IgD-negative memory B cell (primary cell): ENCODE measurements at regions not wholly inside any gene's neighbourhood (a gene's known extent, or its start where the extent isn't known, plus 50 kb on each side); places are given as distances from the start of the nearest gene placed in this dataset.

Source experiments
- H3K27ac Mint-ChIP-seq, 3 donors: one replicate each; pipeline ENCODE4 v1.8.0; 2020 to 2022; ENCODE audit warnings: mild to moderate bottlenecking in 3 of 3, mixed read lengths in 3 of 3, moderate library complexity in 1 of 3
- H3K27me3 Mint-ChIP-seq: one replicate; pipeline ENCODE4 v1.8.0; 2021; ENCODE audit warnings: mixed read lengths
- H3K36me3 Mint-ChIP-seq: one replicate; pipeline ENCODE4 v1.8.0; 2020; ENCODE audit warnings: mild to moderate bottlenecking, mixed read lengths
- H3K4me1 Mint-ChIP-seq, 3 donors: one replicate each; pipeline ENCODE4 v1.8.0; 2020 to 2022; ENCODE audit warnings: mixed read lengths in 3 of 3, mild to moderate bottlenecking in 1 of 3
- H3K4me3 Mint-ChIP-seq, 4 donors: one replicate each; pipeline ENCODE4 v1.8.0; 2020 to 2022; ENCODE audit warnings: mild to moderate bottlenecking in 4 of 4, mixed read lengths in 4 of 4, moderate library complexity in 3 of 4
- H3K9me3 Mint-ChIP-seq, 3 donors: one replicate each; pipeline ENCODE4 v1.8.0; 2020 to 2021; ENCODE audit warnings: mixed read lengths in 3 of 3, mild to moderate bottlenecking in 1 of 3

DNA sequence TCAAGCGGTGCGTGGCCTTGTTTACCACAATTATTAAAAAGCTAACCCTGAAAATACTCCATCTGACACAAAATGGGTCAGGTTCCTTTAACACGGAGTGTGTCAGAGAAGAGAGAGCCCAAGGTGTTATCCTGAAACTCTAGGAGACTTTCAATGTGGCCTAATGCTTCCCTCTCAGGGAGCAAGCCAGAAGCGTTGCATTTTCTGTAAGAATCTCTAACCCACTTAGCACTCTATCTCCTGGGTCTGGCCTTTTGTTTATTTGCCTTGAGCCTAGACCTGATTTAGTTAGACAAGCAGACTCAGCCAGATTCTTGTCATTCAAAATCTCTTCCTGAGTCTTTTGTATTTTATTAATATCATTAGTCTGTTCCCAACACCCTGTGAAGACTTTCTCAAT is 184.0 kb upstream of the SYT1 start:
- Mint-ChIP-seq H3K4me1 (no peaks in the 10 kb centered on the region), H3K36me3 (no peaks in the 10 kb centered on the region), H3K27me3 (no peaks in the 10 kb centered on the region), H3K9me3 (no peaks in the 10 kb centered on the region), H3K4me3 (no peak overlapping the region), H3K27ac (no peak overlapping the region)

DNA sequence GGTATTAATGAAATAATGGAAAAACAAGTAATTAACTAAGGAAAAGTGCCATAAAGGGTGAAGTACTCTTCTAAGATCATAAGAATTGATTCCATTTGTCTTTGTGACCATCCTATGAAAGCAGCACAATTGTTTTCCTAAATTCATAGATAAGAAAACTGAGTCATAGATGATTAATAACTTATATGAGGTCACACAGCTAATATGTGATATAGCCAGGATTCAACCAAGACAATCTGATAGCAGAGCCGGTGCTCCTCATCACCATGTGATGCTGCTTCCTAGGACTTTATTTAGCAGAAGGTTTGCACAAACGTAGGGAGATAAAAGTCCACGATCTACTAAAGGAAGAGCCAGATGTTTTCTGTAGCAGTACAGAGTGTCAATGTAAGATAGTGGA is 181.5 kb upstream of the SYT1 start:
- H3K4me3 Mint-ChIP-seq, result no peak overlapping the region
- no peaks in the 10 kb centered on the region for H3K4me1 Mint-ChIP-seq
- H3K36me3 Mint-ChIP-seq, result no peaks in the 10 kb centered on the region
- H3K27me3 Mint-ChIP-seq, result no peaks in the 10 kb centered on the region
- no peak overlapping the region for H3K27ac Mint-ChIP-seq
- no peaks in the 10 kb centered on the region for H3K9me3 Mint-ChIP-seq

DNA sequence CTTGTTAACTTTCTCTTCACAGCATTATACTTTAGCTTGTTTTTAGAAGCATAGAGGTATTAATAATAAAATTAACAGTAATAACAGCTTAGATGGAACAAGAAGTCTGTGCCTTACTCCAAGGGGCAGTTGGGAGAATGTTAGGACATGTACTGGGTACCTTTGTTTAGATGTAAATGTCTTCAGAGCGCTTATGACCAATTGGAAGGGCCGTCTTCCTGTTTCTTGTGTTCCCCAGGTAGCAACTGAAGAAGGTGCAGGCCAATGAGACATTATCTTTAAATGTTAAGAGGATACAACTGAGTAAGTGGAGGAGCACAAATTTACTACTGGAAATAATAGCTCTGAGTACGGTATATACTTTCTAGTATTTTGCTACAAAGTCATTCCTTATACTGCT is 180.9 kb upstream of the SYT1 start:
- Mint-ChIP-seq H3K36me3 (no peaks in the 10 kb centered on the region), H3K4me3 (no peak overlapping the region), H3K27me3 (no peaks in the 10 kb centered on the region), H3K9me3 (no peaks in the 10 kb centered on the region), H3K4me1 (no peaks in the 10 kb centered on the region), H3K27ac (no peak overlapping the region)

DNA sequence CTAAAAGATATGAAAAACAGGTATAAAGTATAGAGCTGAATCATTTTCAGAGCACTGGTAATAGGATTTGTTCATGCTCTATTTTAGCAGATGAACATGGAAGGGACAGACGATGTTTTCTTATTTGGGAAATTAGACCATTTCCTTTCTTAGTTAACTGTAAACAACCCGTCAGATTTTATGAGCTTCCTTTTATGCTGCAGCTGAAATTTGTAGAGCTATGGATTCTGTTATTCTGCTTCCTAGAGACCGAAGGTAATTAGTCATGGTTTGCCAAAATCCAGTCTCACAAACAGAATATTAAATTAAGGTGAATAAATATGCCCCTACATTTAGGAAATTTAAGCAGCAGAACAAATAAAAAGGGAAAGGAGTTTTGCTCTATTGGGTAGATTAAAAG is 180.2 kb upstream of the SYT1 start:
- Mint-ChIP-seq H3K4me3 (no peak overlapping the region), H3K27ac (no peak overlapping the region), H3K27me3 (no peaks in the 10 kb centered on the region), H3K36me3 (no peaks in the 10 kb centered on the region), H3K4me1 (no peaks in the 10 kb centered on the region), H3K9me3 (no peaks in the 10 kb centered on the region)

DNA sequence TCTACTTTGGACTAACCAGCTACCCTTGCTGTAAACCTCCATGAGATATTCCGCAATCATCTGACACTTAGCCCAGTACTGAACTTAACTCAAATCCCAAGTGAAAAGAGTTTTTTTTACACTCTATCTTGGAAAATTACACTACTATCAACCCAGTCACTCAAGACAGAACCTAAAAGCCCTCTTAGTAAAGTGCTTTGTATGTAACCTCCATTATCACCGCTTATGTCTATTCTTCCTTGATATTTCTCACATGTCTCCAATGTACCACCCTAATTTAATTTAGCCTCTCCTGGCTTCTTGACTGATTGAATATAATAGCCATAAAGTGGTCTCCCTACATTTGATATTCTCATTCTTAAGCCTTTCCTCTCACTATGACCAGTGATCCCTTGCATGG is 168.8 kb upstream of the SYT1 start:
- peaks cover 0 to 5% (median 1%) of the 10 kb centered on the region in 3 donors for H3K9me3 Mint-ChIP-seq
- H3K4me1 Mint-ChIP-seq, result no peaks in the 10 kb centered on the region
- no peaks in the 10 kb centered on the region for H3K27me3 Mint-ChIP-seq
- H3K36me3 Mint-ChIP-seq, result no peaks in the 10 kb centered on the region
- H3K4me3 Mint-ChIP-seq, result no peak overlapping the region
- H3K27ac Mint-ChIP-seq, result no peak overlapping the region

DNA sequence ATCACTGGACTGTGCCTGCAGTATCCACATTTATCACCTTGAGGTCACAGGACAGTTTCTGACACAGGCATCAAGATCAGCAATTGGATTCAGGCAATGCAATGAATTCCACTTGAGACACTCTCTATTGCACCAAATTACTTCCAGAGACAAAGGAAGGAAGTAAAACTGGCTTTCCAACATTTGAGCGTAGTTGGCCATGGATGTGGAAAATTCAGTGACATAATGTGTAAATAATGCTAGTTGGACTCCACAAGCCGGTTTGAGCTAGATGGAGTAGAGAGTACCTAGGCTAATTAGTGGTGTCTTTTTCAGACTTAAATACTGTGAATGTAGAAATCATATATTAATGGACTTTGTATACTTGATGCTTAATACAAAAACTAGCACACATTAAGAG is 168.3 kb upstream of the SYT1 start:
- no peaks in the 10 kb centered on the region for H3K27me3 Mint-ChIP-seq
- H3K4me3 Mint-ChIP-seq, result no peak overlapping the region
- H3K27ac Mint-ChIP-seq, result no peak overlapping the region
- H3K36me3 Mint-ChIP-seq, result no peaks in the 10 kb centered on the region
- H3K4me1 Mint-ChIP-seq, result no peaks in the 10 kb centered on the region
- peaks cover 0 to 5% (median 1%) of the 10 kb centered on the region in 3 donors for H3K9me3 Mint-ChIP-seq

DNA sequence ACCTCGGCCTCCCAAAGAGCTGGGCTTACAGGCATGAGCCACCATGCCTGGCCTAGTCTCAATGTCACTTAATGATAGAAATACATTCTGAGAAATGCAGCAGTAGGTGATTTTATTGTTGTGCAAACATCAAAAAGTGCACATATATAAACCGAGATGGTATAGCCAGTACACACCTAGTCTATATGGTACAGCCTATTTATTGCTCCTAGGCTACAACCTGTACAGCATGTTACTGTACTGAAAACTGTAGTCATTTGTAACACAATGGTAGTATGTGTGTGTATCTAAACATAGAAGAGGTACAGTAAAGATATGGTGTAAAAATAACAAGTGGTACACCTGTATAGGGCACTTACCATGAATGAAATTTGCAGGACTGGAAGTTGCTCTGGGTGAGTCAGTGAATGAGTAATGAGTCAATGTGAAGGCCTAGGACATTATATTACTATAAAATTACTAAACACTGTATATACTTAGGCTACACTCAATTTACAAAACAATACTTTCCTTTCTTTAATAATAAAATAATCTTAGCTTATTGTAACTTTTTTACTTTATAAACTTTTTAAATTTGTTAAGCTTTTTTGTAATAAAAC is 166.7 kb upstream of the SYT1 start:
- Mint-ChIP-seq H3K4me1 (no peaks in the 10 kb centered on the region), H3K9me3 (peaks cover 0 to 2% (median 1%) of the 10 kb centered on the region in 3 donors), H3K27ac (no peak overlapping the region), H3K36me3 (no peaks in the 10 kb centered on the region), H3K4me3 (no peak overlapping the region), H3K27me3 (no peaks in the 10 kb centered on the region)

DNA sequence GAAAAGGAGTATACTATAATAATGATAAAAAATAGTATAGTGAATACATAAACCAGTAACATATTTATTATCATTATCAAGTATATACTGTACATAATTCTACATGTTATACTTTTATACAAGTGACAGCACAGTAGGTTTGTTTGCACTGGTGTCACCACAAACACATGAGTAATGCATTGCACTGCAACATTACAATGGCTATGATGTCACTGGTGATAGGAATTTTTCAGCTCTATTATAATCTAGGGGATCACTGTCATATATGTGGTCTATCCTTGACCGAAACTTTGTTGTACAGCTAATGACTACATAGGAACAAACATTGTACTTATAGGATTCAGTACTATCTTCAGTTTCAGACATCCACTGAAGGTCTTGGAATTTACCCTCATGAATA is 165.8 kb upstream of the SYT1 start:
- Mint-ChIP-seq H3K36me3 (no peaks in the 10 kb centered on the region), H3K4me3 (no peak overlapping the region), H3K9me3 (peaks cover 0 to 2% (median 1%) of the 10 kb centered on the region in 3 donors), H3K27me3 (no peaks in the 10 kb centered on the region), H3K27ac (no peak overlapping the region), H3K4me1 (no peaks in the 10 kb centered on the region)

DNA sequence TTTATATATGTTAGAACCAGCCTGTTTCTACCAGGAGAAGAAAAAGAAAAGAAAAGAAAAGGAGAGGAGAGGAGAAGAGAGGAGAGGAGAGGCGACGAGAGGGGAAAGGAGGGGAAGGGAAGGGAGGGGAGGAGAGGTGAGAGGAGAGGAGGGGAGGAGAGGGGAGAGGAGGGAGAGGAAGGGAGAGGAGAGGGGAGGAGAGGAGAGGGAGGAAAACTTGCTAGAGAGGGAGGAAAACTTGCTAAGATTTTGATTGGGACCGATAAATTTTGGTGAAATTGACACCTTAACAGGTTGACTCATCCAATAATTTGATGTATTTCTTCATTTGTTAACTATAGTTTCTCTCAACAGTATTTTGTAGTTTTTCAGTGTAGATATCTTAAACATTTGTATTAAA is 164.0 kb upstream of the SYT1 start:
- no peaks in the 10 kb centered on the region for H3K27me3 Mint-ChIP-seq
- no peak overlapping the region for H3K4me3 Mint-ChIP-seq
- H3K9me3 Mint-ChIP-seq, result peaks cover 0 to 2% (median 1%) of the 10 kb centered on the region in 3 donors
- H3K4me1 Mint-ChIP-seq, result no peaks in the 10 kb centered on the region
- no peak overlapping the region for H3K27ac Mint-ChIP-seq
- no peaks in the 10 kb centered on the region for H3K36me3 Mint-ChIP-seq

DNA sequence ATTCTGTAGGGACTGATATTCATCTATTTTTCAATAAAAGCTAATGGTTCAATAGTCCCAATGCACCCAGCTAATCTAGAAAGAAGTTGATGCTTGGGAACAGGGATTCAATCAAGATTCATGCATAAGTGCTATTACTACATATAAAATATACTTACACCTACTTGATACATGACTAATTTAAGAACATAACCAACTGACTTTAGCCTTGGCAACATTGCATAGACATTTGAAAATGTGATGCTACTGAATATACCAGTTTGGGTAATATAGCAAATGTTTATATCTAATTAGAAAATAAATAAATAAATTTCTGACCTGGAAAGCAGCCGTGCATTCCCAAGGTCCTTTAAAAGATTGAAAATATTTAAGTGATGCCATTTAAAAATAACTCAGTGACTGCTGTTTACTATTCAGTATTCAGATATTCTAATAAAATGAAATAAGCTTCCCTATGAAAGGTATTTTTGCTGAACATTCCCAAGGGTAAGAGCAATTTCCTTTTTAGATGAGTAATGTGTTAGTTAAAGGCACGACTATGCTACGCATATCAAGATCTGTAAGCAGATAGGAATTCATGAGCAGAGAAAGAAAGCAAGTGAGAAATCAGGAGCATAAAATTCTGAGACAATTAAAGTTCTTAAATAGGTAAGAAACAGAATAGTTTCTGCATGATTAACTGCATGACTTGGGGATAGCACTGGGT is 160.6 kb upstream of the SYT1 start:
- Mint-ChIP-seq H3K4me1 (peaks cover 0 to 1% (median 0%) of the 10 kb centered on the region in 3 donors), H3K4me3 (no peak overlapping the region), H3K9me3 (peaks cover 0 to 4% (median 1%) of the 10 kb centered on the region in 3 donors), H3K27ac (no peak overlapping the region), H3K36me3 (no peaks in the 10 kb centered on the region), H3K27me3 (no peaks in the 10 kb centered on the region)

DNA sequence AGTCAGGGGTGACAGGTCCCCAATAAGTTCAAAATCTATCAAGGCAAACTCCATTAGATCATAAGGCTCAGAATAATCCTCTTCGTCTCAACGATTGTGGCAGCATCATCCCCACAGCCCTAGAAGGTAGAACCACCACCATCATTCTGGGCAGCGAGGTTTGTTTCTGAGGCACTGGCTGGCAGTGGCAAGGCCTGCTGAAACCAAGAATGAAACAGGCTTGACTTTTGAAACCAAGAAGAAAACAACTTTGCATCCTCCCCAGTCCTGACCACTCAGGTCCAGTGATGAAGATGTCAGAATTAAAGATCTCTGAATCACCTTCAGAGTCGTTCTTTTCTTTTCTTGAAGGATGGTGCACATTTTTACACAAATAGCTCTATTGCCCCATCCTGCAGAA is 152.6 kb upstream of the SYT1 start:
- Mint-ChIP-seq H3K36me3 (no peaks in the 10 kb centered on the region), H3K27ac (peak overlapping the region in 1 of 3 donors; percentile 3), H3K27me3 (no peaks in the 10 kb centered on the region), H3K4me1 (peaks cover 0 to 1% (median 0%) of the 10 kb centered on the region in 3 donors), H3K9me3 (peaks cover 0 to 2% (median 0%) of the 10 kb centered on the region in 3 donors), H3K4me3 (no peak overlapping the region)

DNA sequence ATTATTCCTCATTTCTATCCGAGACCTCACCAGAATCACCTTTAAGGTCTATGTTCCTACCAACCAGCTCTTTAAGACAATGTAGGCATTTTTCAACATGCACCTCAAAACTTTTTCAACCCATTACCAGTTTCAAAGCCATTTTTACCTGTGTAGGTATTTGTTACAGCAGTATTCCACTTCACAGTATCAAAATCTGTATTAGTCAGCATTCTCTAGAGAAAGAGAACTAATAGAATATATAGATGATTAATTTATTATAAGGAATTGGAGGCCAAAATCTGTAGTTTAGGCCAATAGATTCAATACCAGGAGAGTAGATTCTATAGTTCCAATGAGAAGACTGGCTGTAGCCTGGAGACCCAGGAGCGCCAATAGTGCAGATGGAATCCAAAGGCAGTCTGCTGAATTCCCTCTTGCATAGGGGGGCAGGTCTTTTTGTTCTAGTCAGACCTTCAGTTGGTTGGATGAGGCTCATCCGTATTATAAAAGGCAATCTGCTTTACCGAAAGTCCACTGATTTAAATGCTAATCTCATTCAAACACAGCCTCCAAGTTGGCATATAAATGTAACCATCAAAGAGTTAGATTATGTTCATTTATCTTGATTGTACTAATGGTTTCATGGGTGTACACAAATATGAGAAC is 151.6 kb upstream of the SYT1 start:
- no peak overlapping the region for H3K27ac Mint-ChIP-seq
- peaks cover 0 to 2% (median 0%) of the 10 kb centered on the region in 3 donors for H3K9me3 Mint-ChIP-seq
- H3K4me1 Mint-ChIP-seq, result no peaks in the 10 kb centered on the region
- H3K27me3 Mint-ChIP-seq, result no peaks in the 10 kb centered on the region
- no peak overlapping the region for H3K4me3 Mint-ChIP-seq
- no peaks in the 10 kb centered on the region for H3K36me3 Mint-ChIP-seq

DNA sequence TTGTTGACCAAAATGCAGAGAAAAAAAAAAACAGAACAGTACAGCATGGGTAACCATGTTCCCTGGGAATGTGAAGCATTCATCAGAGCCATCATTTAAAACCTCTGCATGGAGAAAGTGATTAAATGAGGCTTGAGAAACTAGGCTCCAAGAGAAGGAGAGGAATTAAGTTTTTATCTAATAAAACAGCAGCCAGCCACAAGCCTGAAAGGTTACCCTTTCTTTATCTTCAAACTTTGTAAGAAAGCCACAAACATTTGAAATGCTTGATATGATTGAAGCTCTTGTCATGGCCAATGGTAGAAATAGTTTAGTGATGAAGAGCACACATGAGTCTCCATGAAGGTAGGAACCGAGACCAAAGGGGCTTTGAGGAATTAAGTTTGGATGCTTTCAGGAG is 144.9 kb upstream of the SYT1 start:
- no peaks in the 10 kb centered on the region for H3K36me3 Mint-ChIP-seq
- no peak overlapping the region for H3K4me3 Mint-ChIP-seq
- no peaks in the 10 kb centered on the region for H3K27me3 Mint-ChIP-seq
- no peaks in the 10 kb centered on the region for H3K4me1 Mint-ChIP-seq
- H3K27ac Mint-ChIP-seq, result no peak overlapping the region
- H3K9me3 Mint-ChIP-seq, result no peaks in the 10 kb centered on the region

DNA sequence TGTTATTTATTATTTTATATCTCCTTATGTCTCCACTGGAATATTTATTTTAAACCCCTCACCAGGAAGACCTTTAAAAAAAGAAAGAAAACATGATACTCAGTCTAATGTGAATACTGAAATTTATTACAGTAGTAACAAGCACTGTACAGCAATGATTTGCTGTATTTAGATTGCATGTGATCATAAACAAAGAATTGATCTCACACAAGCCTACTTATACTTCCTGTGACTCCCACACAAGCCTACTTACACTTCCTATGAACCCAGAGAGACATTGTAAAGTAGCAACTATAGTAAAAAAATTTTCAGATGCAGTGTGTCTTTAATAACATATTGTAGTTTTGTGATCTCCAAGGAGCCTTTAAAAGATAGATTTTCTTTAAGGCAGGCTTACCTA is 142.7 kb upstream of the SYT1 start:
- Mint-ChIP-seq H3K9me3 (no peaks in the 10 kb centered on the region), H3K36me3 (no peaks in the 10 kb centered on the region)

DNA sequence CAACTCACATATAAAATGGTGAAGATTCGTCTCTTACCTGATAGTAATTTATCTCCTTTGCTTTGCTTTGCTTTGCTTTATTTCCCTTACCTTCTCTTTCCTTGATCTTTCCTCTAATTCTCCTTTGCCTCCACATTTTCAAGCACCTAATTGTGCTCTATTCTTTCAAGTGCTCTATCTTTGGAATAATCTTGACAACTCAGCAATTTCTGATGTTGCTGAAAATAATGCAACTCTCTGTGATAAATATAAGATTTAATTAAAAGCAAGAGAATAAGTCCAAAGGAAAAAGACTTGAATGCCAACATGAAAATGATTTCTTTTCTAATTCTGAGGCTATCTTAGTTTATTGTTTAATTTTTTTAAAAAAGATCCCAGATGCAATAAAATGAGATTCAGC is 139.5 kb upstream of the SYT1 start:
- H3K9me3 Mint-ChIP-seq, result no peaks in the 10 kb centered on the region
- H3K36me3 Mint-ChIP-seq, result no peaks in the 10 kb centered on the region
- H3K4me3 Mint-ChIP-seq, result no peak overlapping the region
- no peak overlapping the region for H3K27ac Mint-ChIP-seq
- H3K27me3 Mint-ChIP-seq, result no peaks in the 10 kb centered on the region
- peaks cover 0 to 2% (median 0%) of the 10 kb centered on the region in 3 donors for H3K4me1 Mint-ChIP-seq

More for the DNA sequence above, 142.7 kb upstream of the SYT1 start:
- H3K4me1 Mint-ChIP-seq, result peaks cover 0 to under 1% (median 0%) of the 10 kb centered on the region in 3 donors
- H3K4me3 Mint-ChIP-seq, result no peak overlapping the region
- no peak overlapping the region for H3K27ac Mint-ChIP-seq
- no peaks in the 10 kb centered on the region for H3K27me3 Mint-ChIP-seq
